AML-193 (cell line): ENCODE measurements at regions not wholly inside any gene's neighbourhood (a gene's known extent, or its start where the extent isn't known, plus 50 kb on each side); places are given as distances from the start of the nearest gene placed in this dataset.
"Not testable (repeated sequence)": the region's sequence is repeated elsewhere in the genome, so short reads cannot be mapped to it uniquely, and the experiment has no call there.

Source experiments
- DNase-seq, 2 experiments: peaks; one replicate each; lab custom pipeline; 2025; lab: John Stamatoyannopoulos, UW

GRCh38 chr3:177787279-177788041 lies 590.2 kb upstream of the TBL1XR1 start:
- no peak for DNase-seq

GRCh38 chr3:177789500-177789899 lies 592.2 kb upstream of the TBL1XR1 start:
- no peak for DNase-seq

- DNase-seq, result no peak
These were observed 595.2 kb upstream of the TBL1XR1 start for GRCh38 chr3:177792311-177793030.

DNA sequence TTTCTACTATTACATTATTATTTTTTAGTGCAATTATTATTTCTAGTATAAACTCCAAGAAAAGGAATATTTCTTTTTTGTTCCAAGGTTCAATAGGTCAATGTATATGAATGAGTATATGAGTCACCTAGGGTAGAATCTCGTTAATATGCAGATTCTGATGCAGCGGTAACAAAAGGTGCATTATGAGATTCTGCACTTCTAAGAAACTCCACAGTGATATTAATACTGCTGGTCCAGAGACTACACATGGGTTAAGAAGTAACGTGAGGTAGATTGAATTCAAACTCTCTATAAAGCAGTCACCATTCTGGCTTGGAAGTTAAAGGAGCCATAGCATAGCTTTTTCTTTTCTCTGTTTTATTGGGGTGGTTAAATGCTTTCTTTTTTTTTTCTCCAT lies 596.2 kb upstream of the TBL1XR1 start:
- DNase-seq, result no peak

DNA sequence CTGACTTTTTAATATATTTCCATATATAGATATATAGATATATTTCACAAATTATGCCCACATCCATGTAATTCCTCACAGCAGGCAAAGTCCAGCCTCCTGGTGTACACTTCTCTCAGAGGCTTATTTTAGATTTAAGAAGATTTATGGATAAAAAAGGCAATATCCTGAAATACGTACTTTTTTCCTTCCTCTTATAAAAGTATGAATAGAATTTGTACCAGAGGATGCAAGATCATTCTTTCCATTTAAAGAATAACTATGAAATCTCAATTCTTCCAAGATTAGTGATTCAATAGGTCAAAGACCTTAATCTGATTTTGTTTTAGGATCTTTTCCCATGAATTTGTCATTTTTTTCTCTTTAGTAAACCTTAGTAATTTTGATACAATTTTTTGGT lies 597.9 kb upstream of the TBL1XR1 start:
- DNase-seq, result no peak

GRCh38 chr3:177795859-177796258 lies 598.6 kb upstream of the TBL1XR1 start:
- DNase-seq, result no peak

DNA sequence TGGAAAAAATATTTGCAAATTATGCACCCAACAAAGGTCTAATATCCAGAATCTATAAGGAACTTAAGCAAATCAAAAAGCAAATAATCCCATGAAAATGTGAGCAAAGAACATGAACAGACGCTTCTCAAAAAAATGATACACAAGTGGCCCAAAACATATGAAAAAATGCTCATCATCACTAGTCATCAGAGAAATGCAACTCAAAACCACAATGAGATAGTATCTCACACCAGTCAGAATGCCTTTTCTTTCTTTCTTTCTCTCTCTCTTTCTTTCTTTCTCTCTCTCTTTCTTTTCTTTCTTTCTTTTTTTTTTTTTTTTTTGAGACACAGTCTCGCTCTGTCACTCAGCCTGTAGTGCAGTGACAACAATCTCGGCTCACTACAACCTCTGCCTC lies 602.9 kb upstream of the TBL1XR1 start:
- not testable (repeated sequence) for DNase-seq

- no peak for DNase-seq
These were observed 603.3 kb upstream of the TBL1XR1 start for GRCh38 chr3:177800561-177800960.

DNA sequence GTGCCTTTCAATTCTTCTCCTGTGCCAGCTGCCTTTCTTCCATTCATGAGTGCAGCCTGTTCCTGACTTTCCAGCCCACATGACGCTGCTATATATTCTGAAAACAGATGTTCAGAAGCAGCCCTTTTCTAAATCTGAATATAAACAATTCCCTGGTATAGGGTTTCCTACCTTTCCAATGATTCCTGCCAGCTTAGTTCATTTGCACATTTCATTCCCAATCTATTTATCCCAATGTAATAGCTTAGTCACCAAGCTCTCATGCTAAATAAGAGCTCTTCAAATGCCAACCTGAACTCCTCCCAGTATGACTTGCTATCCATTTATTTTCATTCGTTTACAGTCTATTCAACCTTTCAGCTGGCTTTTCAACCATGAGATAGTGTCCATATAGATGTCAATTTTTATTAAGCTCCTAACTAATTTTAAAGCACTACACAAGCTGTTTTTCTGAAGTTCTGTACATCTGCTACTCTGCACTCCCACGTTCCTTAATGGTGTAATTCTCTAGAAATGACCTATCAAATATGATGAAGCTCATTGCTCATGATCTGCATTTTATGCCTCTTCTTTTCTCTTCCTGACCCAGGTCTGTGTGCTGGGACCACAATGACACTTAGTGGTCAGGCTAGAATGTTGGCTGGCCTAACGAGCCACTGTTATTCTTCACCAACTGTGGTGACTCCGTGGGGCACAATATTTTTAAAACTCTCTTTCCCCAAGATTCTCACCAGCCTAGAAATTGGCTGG lies 605.0 kb upstream of the TBL1XR1 start:
- DNase-seq, result no peak

DNA sequence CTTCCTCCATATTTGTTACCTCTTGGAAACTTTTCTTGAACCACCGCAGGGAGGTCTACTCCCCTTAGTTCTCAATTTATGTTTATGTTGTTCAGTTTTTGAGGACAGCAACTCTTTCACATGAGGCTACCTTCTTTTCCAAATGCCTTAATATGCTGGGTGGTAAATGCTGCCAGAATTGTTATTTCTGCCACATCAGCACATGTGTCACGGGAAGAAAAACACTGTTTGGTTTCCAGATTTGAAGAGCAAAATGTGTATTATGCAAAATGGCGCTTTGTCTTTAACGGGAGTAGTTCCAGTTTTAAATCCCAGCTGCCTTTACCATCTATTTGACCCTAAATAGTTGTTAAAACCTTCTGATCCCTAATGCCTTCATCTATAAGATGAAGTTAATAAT lies 606.2 kb upstream of the TBL1XR1 start:
- no peak for DNase-seq

DNA sequence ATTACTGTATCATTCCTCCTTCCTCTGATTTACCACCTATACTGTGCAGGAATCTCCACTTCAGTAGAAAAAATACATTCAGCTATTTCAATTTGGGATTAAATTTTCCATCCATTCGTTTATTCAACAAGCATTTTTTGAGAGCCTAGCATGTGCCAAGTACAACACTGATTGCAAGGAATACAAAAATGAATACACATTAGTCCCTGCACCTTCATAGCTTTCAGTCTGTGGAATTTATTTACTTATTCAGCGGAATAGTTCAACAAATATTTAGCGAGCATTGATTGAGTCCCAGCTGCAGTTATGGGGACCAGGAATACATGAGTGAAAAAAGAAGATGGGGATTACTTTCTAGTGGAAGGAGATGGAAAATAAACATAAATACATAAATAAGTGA lies 606.8 kb upstream of the TBL1XR1 start:
- no peak for DNase-seq

GRCh38 chr3:177804646-177805045 lies 607.4 kb upstream of the TBL1XR1 start:
- no peak for DNase-seq

GRCh38 chr3:177807150-177807875 lies 610.0 kb upstream of the TBL1XR1 start:
- no peak for DNase-seq

DNA sequence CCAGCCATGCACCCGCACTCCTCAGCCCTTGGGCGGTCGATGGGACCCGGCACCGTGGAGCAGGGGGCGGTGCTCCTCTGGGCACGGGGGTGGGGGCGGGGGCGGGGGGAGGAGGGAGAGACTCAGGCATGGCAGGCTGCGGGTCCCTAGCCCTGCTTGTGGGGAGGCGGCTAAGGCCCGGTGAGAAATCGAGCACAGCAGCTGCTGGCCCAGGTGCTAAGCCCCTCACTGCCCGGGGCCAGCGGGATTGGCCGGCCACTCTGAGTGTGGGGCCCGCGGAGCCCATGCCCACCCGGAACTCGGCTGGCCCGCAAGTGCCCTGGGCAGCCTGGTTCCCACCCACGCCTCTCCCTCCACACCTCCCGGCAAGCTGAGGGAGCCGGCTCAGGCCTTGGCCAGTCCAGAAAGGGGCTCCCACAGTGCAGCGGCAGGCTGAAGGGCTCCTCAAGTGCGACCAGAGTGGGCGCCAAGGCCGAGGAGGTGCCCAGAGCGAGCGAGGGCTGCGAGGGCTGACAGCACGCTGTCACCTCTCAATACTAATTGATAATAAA lies 611.7 kb upstream of the TBL1XR1 start:
- not testable (repeated sequence) for DNase-seq

GRCh38 chr3:177810162-177810623 lies 612.9 kb upstream of the TBL1XR1 start:
- no peak for DNase-seq

DNA sequence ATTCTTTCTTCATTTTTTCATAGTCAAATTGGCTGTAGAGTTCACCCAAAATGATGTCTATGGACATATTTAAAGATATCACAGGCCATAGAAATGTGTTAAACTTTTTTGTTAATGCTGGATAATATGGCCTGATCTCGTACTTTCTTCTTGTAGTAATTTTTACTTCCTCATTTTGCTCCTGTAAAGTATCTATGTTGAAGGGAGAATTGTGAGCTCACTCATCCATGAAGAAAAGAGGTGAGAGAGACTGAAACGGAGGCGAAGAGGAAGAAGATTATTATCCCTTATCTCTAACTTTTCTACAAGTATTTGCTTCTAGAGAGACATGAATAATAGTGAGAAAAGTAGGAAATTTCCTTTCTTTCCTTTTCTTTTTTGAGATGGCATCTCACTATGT lies 613.8 kb upstream of the TBL1XR1 start:
- peak; percentile 8 to 36 for DNase-seq

- DNase-seq, result no peak
These were observed 614.6 kb upstream of the TBL1XR1 start for GRCh38 chr3:177811835-177812234.

DNA sequence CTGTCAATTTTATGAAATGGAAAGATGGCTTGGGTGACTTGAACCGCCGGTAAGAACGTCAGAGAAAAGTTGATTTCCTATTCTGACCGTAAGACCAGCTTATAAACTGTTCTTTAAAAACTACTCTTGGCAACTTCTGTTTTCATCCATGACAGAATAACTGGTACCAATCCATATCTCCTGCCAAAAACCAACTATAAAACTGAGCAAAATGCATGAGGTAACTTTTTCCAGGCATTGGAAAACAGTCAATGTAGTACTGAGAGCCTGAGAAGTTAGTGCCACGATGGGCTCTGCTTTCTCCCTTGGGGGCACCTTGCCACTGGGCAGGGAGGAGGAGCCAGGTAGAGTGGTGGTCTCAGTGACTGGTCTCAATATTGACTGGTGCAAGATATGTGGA lies 615.2 kb upstream of the TBL1XR1 start:
- no peak for DNase-seq

DNA sequence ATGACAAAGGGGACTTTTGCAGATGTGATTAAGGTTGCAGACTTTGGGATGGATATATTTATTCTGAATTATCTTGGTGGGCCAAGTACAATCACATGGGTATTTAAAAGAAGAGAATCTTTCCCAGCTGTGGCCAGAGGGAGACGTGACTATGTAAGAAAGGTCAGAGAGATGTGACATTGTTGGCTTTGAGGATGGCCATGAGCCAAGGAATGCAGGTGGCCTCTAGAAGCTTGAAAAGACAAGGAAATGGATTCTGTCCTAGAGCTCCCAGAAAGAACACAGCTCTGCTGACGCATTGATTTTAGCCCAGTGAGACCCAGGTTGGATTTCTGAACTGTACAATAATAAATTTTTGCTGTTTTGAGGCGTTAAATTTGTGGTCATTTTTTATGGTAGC lies 616.0 kb upstream of the TBL1XR1 start:
- DNase-seq, result no peak

DNA sequence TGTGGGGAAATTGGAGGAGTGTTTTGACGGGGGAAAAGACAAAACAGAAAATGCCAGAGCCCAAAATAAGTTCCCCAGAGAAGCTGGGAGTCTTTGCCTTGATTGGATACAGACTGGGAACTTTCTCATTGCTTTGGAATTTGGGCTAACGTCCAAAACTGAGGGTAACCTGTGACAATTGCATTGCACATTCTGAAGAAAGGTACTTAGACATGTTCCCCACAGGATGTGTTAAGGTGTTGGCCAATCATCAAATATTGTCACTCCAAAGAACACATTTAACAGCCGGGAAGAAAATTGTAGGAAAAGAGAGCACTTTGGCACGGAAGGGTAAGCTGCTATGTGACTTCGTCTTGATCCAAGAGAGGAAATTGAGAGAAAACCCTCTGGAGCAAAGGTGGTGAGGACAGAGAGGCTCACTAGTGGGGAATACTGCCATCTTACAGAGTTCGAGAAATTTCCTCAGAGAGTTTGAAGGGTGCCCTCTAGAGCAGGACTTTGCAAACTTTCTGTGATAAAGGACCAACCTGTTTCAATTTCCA lies 619.5 kb upstream of the TBL1XR1 start:
- no peak for DNase-seq

DNA sequence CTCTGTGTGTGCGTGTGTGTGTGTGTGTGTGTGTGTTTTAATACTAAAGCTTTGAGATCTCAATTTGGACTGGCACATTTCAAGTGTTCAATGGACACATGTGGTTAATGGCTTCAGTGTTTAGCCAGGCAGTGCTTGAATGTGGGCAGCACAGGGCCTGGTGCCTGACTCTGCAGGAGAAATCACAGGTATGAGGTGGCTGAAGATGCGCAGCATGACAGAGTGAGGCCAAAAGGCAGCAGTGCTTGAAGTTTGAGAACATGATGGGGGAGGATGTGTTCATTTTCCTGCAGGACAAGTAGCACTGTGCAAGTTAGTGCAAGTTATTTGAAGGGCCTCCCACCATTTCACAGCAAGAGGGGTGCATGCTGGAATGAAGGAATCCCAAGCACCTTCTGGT lies 620.5 kb upstream of the TBL1XR1 start:
- no peak for DNase-seq
